ENCODE measurements at regions not wholly inside any gene's neighbourhood (a gene's known extent, or its start where the extent isn't known, plus 50 kb on each side); places are given as distances from the start of the nearest gene placed in this dataset.

DNA sequence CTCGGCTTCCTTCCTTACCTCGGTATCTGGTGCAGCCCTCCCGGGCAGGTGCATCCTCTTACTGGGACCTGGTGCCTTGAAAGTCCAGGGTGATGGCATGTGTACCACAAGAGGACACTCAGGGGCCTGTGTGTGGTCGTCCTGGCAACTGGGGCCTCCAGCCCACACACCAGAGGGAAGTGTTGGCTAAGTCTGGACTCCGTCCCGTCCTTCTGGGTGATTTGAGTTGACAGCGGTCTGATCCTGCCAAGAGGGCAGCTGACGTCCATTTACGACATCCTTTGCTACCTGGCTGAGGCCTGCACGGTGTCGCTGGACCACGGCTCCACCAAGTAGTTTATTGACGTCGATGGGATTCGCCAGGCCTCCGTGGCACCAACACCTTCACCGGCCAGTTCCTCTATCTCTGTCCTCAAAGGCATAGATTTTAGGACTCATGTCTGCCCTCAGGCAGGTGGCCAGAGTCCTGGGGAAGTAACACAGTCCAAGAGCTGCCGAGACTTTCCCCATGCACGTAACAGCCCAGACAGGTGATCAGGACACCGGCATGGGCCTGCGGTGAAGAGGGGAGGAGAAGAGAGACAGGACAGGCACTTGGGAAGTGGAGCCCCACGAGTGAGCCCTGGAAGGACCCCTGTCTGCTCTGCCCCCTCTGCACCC, 186.0 kb upstream of the HDAC4 start:
- 78% methylated on average over 22 of the region's 22 CpGs for WGBS

DNA sequence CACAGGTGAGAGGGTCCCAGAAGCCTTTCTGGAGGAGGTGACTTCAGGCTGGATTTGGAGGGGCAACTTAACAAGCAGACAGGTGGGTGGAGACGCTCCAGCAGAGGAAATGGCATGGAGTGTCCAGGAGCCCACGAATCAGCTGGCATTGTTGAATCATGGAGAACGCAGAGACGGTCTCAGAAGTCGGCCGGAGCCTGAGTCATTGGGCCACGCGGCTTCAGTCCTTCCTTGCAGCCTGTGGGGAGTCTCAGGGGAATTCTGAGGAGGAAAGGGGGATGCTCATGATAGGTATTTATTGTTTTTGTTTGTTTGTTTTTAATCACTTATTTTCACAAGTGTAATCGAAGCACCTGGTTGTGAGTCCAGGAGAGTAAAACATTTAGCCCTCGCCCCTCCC, 184.6 kb upstream of the HDAC4 start:
- no peaks in the 10 kb centered on the region for H3K4me1 ChIP-seq (ENCODE audit: control insufficient read depth in 4 of 4, insufficient read depth in 4 of 4, low read length in 3 of 4)
- no peak overlapping the region for H3K4me3 ChIP-seq (ENCODE audit: low read depth in 1 of 3, low read length in 3 of 3)
- no peaks in the 10 kb centered on the region for H3K27me3 ChIP-seq (ENCODE audit: control insufficient read depth in 4 of 4, insufficient read depth in 4 of 4, low read length in 3 of 4)
- WGBS, result 83% methylated on average over 10 of the region's 10 CpGs
- no peak for DNase-seq (ENCODE audit: low spot score)
- TF ChIP-seq GABPA (IDR thresholded peaks at IDR 0.05 in 1 of 2, conservative IDR thresholded peaks at IDR 0.05 in 1 of 2) (no peak), HNF4G (IDR thresholded peaks at IDR 0.05) (no peak), RXRA (IDR thresholded peaks at IDR 0.05) (no peak)
- no peaks in the 10 kb centered on the region for H3K36me3 ChIP-seq (ENCODE audit: control insufficient read depth in 4 of 4, insufficient read depth in 3 of 4, low read depth in 1 of 4, low read length in 3 of 4)
- no peak overlapping the region for H3K27ac ChIP-seq (ENCODE audit: low read depth in 1 of 2, low read length in 2 of 2)
- H3K9me3 ChIP-seq (ENCODE audit: control insufficient read depth in 4 of 4, low read length in 3 of 4), result no peaks in the 10 kb centered on the region
- no peak overlapping the region for H3K9ac ChIP-seq (ENCODE audit: low read depth in 1 of 2, low read length in 2 of 2)

More for the DNA sequence above, 186.0 kb upstream of the HDAC4 start:
- DNase-seq (ENCODE audit: low spot score), result no peak
- H3K4me3 ChIP-seq (ENCODE audit: low read depth in 1 of 3, low read length in 3 of 3), result no peak overlapping the region
- no peaks in the 10 kb centered on the region for H3K9me3 ChIP-seq (ENCODE audit: control insufficient read depth in 4 of 4, low read length in 3 of 4)
- H3K4me1 ChIP-seq (ENCODE audit: control insufficient read depth in 4 of 4, insufficient read depth in 4 of 4, low read length in 3 of 4), result no peaks in the 10 kb centered on the region
- no peak overlapping the region for H3K9ac ChIP-seq (ENCODE audit: low read depth in 1 of 2, low read length in 2 of 2)
- H3K36me3 ChIP-seq (ENCODE audit: control insufficient read depth in 4 of 4, insufficient read depth in 3 of 4, low read depth in 1 of 4, low read length in 3 of 4), result no peaks in the 10 kb centered on the region
- no peaks in the 10 kb centered on the region for H3K27me3 ChIP-seq (ENCODE audit: control insufficient read depth in 4 of 4, insufficient read depth in 4 of 4, low read length in 3 of 4)
- TF ChIP-seq, protein P1, sequence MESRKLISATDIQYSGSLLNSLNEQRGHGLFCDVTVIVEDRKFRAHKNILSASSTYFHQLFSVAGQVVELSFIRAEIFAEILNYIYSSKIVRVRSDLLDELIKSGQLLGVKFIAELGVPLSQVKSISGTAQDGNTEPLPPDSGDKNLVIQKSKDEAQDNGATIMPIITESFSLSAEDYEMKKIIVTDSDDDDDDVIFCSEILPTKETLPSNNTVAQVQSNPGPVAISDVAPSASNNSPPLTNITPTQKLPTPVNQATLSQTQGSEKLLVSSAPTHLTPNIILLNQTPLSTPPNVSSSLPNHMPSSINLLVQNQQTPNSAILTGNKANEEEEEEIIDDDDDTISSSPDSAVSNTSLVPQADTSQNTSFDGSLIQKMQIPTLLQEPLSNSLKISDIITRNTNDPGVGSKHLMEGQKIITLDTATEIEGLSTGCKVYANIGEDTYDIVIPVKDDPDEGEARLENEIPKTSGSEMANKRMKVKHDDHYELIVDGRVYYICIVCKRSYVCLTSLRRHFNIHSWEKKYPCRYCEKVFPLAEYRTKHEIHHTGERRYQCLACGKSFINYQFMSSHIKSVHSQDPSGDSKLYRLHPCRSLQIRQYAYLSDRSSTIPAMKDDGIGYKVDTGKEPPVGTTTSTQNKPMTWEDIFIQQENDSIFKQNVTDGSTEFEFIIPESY (IDR thresholded peaks at IDR 0.05), result no peak
- TF ChIP-seq FOXA2 (IDR thresholded peaks at IDR 0.05) (no peak), EGR1 (IDR thresholded peaks at IDR 0.05; ENCODE audit: low read depth in 2 of 2) (no peak), HNF4G (IDR thresholded peaks at IDR 0.05) (no peak)
- TF ChIP-seq, protein P2, sequence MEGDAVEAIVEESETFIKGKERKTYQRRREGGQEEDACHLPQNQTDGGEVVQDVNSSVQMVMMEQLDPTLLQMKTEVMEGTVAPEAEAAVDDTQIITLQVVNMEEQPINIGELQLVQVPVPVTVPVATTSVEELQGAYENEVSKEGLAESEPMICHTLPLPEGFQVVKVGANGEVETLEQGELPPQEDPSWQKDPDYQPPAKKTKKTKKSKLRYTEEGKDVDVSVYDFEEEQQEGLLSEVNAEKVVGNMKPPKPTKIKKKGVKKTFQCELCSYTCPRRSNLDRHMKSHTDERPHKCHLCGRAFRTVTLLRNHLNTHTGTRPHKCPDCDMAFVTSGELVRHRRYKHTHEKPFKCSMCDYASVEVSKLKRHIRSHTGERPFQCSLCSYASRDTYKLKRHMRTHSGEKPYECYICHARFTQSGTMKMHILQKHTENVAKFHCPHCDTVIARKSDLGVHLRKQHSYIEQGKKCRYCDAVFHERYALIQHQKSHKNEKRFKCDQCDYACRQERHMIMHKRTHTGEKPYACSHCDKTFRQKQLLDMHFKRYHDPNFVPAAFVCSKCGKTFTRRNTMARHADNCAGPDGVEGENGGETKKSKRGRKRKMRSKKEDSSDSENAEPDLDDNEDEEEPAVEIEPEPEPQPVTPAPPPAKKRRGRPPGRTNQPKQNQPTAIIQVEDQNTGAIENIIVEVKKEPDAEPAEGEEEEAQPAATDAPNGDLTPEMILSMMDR (IDR thresholded peaks at IDR 0.05; ENCODE audit: low read depth, low read length, missing input control), result no peak
- H3K27ac ChIP-seq (ENCODE audit: low read depth in 1 of 2, low read length in 2 of 2), result no peak overlapping the region

DNA sequence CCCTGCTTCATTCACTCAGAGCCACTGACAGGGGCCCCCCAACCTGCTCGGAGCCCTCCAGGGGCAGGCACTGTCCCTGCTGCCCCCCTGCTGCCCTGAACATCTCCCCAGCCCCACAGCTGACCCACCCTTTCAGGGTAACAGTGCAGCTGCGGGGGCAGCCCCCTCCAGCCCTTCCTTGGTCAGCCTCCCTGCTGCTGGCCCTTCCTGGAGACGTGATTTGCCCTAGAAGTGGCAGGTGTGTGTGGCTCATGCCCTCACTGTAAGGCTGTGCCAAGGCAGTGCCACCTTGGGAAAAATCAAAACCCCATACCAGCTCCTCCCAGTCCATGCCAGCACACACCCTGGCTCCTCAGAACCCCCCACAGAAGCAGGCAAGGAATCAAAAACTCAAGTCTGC, 184.2 kb upstream of the HDAC4 start:
- Histone ChIP-seq H3K4me3 (ENCODE audit: low read depth in 1 of 3, low read length in 3 of 3) (no peak overlapping the region), H3K36me3 (ENCODE audit: control insufficient read depth in 4 of 4, insufficient read depth in 3 of 4, low read depth in 1 of 4, low read length in 3 of 4) (no peaks in the 10 kb centered on the region), H3K27ac (ENCODE audit: low read depth in 1 of 2, low read length in 2 of 2) (no peak overlapping the region), H3K9ac (ENCODE audit: low read depth in 1 of 2, low read length in 2 of 2) (no peak overlapping the region), H3K27me3 (ENCODE audit: control insufficient read depth in 4 of 4, insufficient read depth in 4 of 4, low read length in 3 of 4) (no peaks in the 10 kb centered on the region), H3K9me3 (ENCODE audit: control insufficient read depth in 4 of 4, low read length in 3 of 4) (no peaks in the 10 kb centered on the region), H3K4me1 (ENCODE audit: control insufficient read depth in 4 of 4, insufficient read depth in 4 of 4, low read length in 3 of 4) (no peaks in the 10 kb centered on the region)
- WGBS, result 78% methylated on average over 3 of the region's 3 CpGs
- no peak for DNase-seq (ENCODE audit: low spot score)
- TF ChIP-seq HNF4G (IDR thresholded peaks at IDR 0.05) (no peak), EGR1 (IDR thresholded peaks at IDR 0.05; ENCODE audit: low read depth in 2 of 2) (no peak), HNF4A (conservative IDR thresholded peaks at IDR 0.05) (no peak), RAD21 (IDR thresholded peaks at IDR 0.05) (no peak), YY1 (IDR thresholded peaks at IDR 0.05) (no peak), NR2F2 (IDR thresholded peaks at IDR 0.05) (no peak), JUND (IDR thresholded peaks at IDR 0.05) (no peak), TAF1 (conservative IDR thresholded peaks at IDR 0.05) (no peak), FOXA2 (IDR thresholded peaks at IDR 0.05) (no peak), GABPA (IDR thresholded peaks at IDR 0.05 in 1 of 2, conservative IDR thresholded peaks at IDR 0.05 in 1 of 2) (no peak), RXRA (IDR thresholded peaks at IDR 0.05) (no peak), FOXA1 (IDR thresholded peaks at IDR 0.05) (no peak), SP1 (IDR thresholded peaks at IDR 0.05) (no peak)
- TF ChIP-seq, protein P3, sequence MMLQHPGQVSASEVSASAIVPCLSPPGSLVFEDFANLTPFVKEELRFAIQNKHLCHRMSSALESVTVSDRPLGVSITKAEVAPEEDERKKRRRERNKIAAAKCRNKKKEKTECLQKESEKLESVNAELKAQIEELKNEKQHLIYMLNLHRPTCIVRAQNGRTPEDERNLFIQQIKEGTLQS (IDR thresholded peaks at IDR 0.05), result no peak
- TF ChIP-seq, protein P1 (IDR thresholded peaks at IDR 0.05), result no peak
- TF ChIP-seq, protein P4, sequence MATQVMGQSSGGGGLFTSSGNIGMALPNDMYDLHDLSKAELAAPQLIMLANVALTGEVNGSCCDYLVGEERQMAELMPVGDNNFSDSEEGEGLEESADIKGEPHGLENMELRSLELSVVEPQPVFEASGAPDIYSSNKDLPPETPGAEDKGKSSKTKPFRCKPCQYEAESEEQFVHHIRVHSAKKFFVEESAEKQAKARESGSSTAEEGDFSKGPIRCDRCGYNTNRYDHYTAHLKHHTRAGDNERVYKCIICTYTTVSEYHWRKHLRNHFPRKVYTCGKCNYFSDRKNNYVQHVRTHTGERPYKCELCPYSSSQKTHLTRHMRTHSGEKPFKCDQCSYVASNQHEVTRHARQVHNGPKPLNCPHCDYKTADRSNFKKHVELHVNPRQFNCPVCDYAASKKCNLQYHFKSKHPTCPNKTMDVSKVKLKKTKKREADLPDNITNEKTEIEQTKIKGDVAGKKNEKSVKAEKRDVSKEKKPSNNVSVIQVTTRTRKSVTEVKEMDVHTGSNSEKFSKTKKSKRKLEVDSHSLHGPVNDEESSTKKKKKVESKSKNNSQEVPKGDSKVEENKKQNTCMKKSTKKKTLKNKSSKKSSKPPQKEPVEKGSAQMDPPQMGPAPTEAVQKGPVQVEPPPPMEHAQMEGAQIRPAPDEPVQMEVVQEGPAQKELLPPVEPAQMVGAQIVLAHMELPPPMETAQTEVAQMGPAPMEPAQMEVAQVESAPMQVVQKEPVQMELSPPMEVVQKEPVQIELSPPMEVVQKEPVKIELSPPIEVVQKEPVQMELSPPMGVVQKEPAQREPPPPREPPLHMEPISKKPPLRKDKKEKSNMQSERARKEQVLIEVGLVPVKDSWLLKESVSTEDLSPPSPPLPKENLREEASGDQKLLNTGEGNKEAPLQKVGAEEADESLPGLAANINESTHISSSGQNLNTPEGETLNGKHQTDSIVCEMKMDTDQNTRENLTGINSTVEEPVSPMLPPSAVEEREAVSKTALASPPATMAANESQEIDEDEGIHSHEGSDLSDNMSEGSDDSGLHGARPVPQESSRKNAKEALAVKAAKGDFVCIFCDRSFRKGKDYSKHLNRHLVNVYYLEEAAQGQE (IDR thresholded peaks at IDR 0.05), result no peak

Measured in liver (tissue), 8 donors.